Left ventricle myocardium inferior (tissue), 1 donor: ENCODE measurements at regions not wholly inside any gene's neighbourhood (a gene's known extent, or its start where the extent isn't known, plus 50 kb on each side); places are given as distances from the start of the nearest gene placed in this dataset.

Experiments used
- DNase-seq: peaks from one replicate; pipeline ENCODE4 v3.0.0-alpha.2; 2020
- H3K27ac ChIP-seq: fragments of 200-600 bp; replicated peaks from 2 replicates; pipeline ENCODE4 v1.8.0; 2021
- H3K27me3 ChIP-seq: fragments of 200-600 bp; 2 replicates; pipeline ENCODE4 v1.8.0; 2021; ENCODE audit warnings: low read depth
- H3K36me3 ChIP-seq: fragments of 200-600 bp; 2 replicates; pipeline ENCODE4 v1.8.0; 2021
- H3K4me1 ChIP-seq: fragments of 200-600 bp; 2 replicates; pipeline ENCODE4 v1.8.0; 2021
- H3K4me3 ChIP-seq: fragments of 200-600 bp; 2 replicates; pipeline ENCODE4 v1.8.0; 2021; ENCODE audit warnings: mild to moderate bottlenecking, moderate library complexity
- H3K9me3 ChIP-seq: fragments of 200-600 bp; replicated peaks from 2 replicates; pipeline ENCODE4 v1.8.0; 2021
- intact Hi-C: fragments of 100-400 bp; cut with micrococcal nuclease; formaldehyde crosslinking; loops from one replicate; pipeline ENCODE4 v1.11.0; 2022
- TF ChIP-seq, protein P1 (sequence below): fragments of 200-600 bp; IDR thresholded peaks from 2 replicates; pipeline ENCODE4 v1.8.0; 2021; ENCODE audit warnings: antibody characterized with exemption, mild to moderate bottlenecking, borderline replicate concordance
- donor health status: DM: no; HTN: yes; CAD: no; lungs with severe emphysema.

DNA sequence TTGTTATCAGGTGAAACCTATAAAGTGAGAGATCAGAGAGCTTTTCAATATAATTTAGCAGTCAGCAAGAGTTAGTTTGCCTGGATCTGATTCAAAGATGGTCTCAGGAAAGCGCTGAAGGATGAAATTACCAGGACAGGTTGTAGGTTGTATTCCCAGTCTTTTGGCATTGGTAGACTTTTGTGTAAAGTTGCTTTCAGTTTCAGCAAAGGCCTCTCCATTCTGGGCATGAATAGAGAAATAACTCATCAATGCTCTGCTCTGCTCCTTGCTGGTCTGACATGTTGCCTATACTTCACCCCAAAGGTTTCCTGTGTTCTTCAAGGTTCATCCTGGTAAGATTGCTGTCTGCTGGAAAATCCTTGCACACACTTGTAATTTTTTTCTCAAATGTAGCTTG is 714.8 kb downstream of the EPM2A start:
- TF ChIP-seq, protein P1, sequence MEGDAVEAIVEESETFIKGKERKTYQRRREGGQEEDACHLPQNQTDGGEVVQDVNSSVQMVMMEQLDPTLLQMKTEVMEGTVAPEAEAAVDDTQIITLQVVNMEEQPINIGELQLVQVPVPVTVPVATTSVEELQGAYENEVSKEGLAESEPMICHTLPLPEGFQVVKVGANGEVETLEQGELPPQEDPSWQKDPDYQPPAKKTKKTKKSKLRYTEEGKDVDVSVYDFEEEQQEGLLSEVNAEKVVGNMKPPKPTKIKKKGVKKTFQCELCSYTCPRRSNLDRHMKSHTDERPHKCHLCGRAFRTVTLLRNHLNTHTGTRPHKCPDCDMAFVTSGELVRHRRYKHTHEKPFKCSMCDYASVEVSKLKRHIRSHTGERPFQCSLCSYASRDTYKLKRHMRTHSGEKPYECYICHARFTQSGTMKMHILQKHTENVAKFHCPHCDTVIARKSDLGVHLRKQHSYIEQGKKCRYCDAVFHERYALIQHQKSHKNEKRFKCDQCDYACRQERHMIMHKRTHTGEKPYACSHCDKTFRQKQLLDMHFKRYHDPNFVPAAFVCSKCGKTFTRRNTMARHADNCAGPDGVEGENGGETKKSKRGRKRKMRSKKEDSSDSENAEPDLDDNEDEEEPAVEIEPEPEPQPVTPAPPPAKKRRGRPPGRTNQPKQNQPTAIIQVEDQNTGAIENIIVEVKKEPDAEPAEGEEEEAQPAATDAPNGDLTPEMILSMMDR: no peak
- no peaks in the 10 kb centered on the region for H3K27me3 ChIP-seq
- H3K4me3 ChIP-seq: no peak overlapping the region
- intact Hi-C loops: no loop called here
- no peak for DNase-seq
- H3K27ac ChIP-seq: no peak overlapping the region
- no peaks in the 10 kb centered on the region for H3K9me3 ChIP-seq
- H3K36me3 ChIP-seq: no peaks in the 10 kb centered on the region
- H3K4me1 ChIP-seq: peaks cover 15% of the 10 kb centered on the region

DNA sequence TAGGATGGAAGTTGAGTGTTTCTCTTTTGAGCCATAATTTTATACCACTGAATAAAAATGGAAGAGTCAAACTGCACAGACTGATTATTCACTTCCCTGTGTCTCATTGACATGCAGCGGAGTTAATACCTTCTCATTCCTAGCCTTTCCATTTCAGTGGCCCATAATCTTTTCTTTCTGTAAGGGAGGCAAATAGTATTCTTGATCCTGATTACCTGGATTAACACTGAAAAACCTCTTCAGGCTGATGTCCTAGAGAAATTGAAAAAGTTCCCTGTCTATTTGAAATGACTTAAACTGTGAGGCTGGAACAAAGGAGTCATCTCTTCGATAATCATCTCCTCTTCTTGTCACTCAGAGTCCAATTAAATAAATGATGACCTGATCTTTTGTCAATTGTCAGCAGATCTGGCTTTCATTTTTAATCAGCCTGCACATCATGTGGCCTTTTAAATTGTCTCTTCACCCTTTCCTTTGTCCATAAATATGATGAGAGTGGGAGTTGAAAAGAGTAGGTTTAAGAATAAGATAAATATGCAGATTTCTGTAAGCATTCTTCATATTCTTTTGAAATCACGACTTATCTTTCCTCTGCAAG is 713.0 kb downstream of the EPM2A start:
- no peak for DNase-seq
- Histone ChIP-seq H3K9me3 (no peaks in the 10 kb centered on the region), H3K4me1 (peaks cover 13% of the 10 kb centered on the region), H3K27me3 (no peaks in the 10 kb centered on the region), H3K36me3 (no peaks in the 10 kb centered on the region), H3K27ac (no peak overlapping the region), H3K4me3 (no peak overlapping the region)
- TF ChIP-seq, protein P1: no peak
- intact Hi-C loops: no loop called here

DNA sequence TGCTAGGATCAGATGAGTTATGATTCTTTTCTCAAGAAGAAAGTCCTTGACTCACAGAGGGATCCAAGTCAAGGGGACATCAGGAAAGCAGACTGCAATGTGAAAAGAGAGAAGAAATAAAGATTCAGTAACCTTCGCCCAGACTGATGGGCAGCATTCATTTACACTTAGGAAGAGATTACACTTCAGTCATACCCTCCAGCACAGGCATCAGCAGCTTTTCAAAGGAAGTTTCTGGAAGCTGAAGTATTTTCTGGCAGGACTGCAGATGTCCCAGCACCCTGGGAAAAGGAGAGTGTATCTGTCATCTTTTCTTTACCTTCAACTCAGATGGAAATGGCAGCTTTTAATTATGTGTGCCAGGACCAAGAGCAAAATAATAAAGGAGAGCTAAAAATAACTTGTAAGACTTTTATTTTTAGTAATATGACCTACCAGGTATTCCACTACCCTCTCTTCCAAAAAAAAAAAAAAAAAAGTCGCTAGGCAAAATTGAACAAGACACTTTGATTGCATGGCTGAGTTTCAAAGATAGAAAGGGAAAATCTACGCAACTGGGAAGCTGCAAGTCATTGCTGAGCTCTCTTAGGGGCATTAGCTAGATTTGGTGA is 712.1 kb downstream of the EPM2A start:
- Histone ChIP-seq H3K4me3 (no peak overlapping the region), H3K9me3 (no peaks in the 10 kb centered on the region), H3K36me3 (no peaks in the 10 kb centered on the region), H3K27ac (peak overlapping the region; percentile 41), H3K4me1 (peaks cover 13% of the 10 kb centered on the region), H3K27me3 (no peaks in the 10 kb centered on the region)
- TF ChIP-seq, protein P1: no peak
- no peak for DNase-seq
- intact Hi-C loops: no loop called here

DNA sequence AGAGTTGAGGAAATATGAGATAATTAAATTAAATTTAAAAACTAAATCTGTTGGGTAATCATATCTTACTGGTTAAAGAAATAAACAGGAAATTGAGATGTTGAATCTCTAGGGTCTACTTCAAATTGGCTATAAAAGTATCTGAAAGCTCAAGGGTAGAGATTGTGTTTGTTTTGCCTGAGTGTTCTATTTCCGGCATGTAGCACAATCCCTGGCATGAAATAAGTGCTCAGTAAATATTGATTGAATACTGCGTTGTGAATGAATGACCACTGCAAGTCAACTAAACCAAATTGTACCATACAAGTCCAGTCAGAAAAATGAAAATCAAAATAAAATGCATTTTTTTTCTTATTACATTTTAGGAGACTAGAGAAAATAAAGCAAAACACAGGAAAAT is 709.8 kb downstream of the EPM2A start:
- Histone ChIP-seq H3K27ac (no peak overlapping the region), H3K9me3 (no peaks in the 10 kb centered on the region), H3K36me3 (no peaks in the 10 kb centered on the region), H3K27me3 (no peaks in the 10 kb centered on the region), H3K4me3 (no peak overlapping the region), H3K4me1 (peaks cover 13% of the 10 kb centered on the region)
- no peak for DNase-seq
- TF ChIP-seq, protein P1: no peak
- intact Hi-C loops: no loop called here

DNA sequence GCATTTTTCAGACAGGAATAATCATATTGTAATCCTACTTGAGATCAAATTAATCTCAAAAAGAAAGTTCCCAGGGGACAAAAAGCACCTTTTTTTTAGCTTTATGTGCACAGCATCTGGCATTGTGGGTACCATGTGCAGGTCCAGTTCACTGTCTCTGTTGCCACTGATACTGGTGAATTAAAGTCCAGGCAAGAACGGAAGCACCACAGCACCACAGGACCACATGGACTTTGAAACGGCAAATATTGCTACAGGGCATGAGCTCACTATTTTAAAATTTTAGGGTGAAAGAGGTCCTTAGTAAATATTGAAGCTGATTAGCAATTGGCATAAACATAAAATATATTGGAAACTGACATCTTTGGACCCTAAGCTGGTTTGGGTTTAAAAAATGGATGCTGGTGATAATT is 709.0 kb downstream of the EPM2A start:
- Histone ChIP-seq H3K4me1 (peaks cover 13% of the 10 kb centered on the region), H3K9me3 (no peaks in the 10 kb centered on the region), H3K27me3 (no peaks in the 10 kb centered on the region), H3K27ac (no peak overlapping the region), H3K36me3 (no peaks in the 10 kb centered on the region), H3K4me3 (no peak overlapping the region)
- TF ChIP-seq, protein P1: no peak
- DNase-seq: no peak
- intact Hi-C loops: no loop called here
